Fibroblast of villous mesenchyme (primary cell): ENCODE measurements at regions not wholly inside any gene's neighbourhood (a gene's known extent, or its start where the extent isn't known, plus 50 kb on each side); places are given as distances from the start of the nearest gene placed in this dataset.

Source experiments
- DNase-seq: peaks from one replicate; pipeline ENCODE4 v3.0.0-alpha.2; 2010; ENCODE audit warnings: low read depth
- H3K4me3 ChIP-seq: 2 replicates; pipeline ENCODE4 v1.5.1; 2011; ENCODE audit warnings: low read depth, mild to moderate bottlenecking, low read length
- TF ChIP-seq, protein P1 (sequence below): IDR thresholded peaks from 2 replicates; pipeline ENCODE4 v1.5.1; 2012; ENCODE audit warnings: low read depth, mild to moderate bottlenecking, low read length; ENCODE audit not compliant: insufficient read depth

DNA sequence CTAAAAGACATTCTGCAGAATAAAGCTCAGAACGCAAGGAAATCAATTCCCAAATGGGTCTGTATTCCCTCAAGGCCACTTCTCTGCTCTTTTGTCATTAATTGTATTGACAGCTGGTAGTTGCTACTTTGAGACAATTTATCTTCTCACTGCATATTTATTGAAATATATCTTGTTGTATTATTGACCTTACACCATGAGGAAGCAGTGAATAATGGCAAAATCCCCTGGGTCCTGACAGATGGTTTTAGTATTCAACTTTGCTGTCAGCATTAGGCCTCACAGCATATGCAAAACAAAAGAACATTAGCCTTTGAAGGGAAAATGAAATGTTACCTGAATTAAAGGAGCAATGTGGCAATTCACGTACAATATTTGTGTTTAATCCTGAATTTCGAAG is 406.1 kb upstream of the TRAM1L1 start:
- no peak overlapping the region for H3K4me3 ChIP-seq
- DNase-seq: no peak
- TF ChIP-seq, protein P1, sequence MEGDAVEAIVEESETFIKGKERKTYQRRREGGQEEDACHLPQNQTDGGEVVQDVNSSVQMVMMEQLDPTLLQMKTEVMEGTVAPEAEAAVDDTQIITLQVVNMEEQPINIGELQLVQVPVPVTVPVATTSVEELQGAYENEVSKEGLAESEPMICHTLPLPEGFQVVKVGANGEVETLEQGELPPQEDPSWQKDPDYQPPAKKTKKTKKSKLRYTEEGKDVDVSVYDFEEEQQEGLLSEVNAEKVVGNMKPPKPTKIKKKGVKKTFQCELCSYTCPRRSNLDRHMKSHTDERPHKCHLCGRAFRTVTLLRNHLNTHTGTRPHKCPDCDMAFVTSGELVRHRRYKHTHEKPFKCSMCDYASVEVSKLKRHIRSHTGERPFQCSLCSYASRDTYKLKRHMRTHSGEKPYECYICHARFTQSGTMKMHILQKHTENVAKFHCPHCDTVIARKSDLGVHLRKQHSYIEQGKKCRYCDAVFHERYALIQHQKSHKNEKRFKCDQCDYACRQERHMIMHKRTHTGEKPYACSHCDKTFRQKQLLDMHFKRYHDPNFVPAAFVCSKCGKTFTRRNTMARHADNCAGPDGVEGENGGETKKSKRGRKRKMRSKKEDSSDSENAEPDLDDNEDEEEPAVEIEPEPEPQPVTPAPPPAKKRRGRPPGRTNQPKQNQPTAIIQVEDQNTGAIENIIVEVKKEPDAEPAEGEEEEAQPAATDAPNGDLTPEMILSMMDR: no peak

DNA sequence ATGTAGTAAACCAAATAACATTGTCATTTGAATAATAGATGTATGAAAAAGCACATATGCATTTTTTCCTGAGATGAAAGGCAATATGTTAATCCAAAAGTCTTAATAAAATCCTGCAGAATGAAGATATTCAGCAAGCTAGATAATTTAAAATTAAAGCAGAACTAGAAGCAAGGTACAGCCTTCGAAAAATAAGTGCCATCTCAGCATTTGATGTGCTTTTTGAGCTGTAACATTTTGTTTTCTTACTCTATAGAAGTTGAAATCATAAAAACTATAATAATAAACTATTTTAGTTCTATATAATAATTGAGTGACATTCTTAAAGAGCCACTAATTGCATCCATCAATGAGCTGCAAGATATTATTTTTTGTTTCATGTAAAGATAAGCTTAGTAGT is 410.4 kb upstream of the TRAM1L1 start:
- no peak for DNase-seq
- no peak overlapping the region for H3K4me3 ChIP-seq
- TF ChIP-seq, protein P1: no peak

DNA sequence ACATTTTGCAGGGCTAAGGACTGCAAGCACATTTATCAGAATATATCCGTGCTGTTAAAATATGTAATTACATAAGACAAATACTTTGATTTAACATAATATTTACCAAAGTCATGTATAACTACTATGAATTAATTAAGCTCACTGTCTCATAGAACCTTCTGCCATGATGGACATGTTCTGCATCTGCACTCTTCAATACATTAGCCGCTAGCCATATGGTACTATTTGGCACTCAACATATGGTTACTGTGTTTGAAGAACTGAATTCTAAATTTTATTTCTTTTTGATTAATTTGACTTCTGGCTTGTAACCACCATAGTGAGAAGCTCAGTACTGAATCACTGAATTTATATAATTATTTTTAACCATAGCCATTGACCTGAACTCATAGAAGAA is 427.0 kb upstream of the TRAM1L1 start:
- TF ChIP-seq, protein P1: no peak
- DNase-seq: no peak

DNA sequence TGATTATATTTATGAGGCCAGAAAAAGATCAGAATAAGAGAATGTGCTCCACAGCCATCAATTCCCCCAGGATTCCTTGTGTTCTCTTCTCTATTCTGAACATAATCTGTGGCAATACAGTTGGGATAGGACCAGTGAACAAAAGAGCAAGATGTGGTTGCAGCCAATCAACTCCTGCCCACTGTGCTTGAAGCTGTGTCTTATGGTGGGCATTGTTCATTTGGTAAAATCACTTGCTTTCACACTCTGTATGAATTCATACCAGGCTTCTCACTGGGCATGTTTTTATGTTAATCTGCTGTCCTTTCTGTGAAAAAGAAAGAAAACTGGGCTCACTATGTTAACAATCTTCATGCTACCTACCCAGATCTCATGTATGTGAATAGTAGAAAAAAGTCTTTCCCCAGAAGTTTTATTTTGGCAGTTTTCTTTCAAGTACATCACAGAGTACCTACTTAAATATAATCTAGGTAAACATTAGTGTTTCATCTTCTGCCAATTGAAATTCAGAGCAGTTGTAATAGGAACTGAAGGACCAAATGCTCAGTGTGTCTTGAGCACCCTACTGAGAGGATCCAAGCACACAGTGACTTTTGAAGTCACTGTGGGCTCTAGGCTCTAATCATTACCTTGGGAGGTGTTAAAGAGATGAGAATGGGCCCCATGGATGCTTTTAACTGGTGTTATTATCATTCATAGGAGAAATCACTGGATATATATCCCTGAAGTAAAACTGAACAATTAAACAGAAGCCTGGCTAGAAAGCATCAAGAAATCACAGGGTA is 429.2 kb upstream of the TRAM1L1 start:
- no peak for DNase-seq
- TF ChIP-seq, protein P1: no peak

More for the DNA sequence above, 427.0 kb upstream of the TRAM1L1 start:
- no peak overlapping the region for H3K4me3 ChIP-seq

DNA sequence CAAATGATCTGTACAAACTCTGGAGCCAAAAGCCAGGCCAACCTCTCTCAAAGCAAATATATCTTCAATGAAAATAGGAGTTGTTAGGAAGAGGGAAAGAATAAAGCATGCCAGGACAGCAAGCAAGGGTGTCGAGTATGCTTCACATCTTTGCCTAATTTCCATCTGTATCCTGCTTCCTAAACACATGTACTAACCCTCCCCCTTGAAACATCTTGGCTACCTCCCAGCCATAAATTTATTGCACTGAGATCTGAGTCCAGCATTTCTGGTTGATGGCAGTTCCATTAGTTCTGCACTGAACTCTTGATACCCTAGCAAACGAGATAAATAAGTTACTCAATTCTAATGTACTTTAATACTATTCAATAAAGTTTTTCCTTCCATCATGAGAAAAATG is 430.5 kb upstream of the TRAM1L1 start:
- no peak overlapping the region for H3K4me3 ChIP-seq
- DNase-seq: no peak
- TF ChIP-seq, protein P1: no peak

More for the DNA sequence above, 429.2 kb upstream of the TRAM1L1 start:
- H3K4me3 ChIP-seq: no peak overlapping the region

DNA sequence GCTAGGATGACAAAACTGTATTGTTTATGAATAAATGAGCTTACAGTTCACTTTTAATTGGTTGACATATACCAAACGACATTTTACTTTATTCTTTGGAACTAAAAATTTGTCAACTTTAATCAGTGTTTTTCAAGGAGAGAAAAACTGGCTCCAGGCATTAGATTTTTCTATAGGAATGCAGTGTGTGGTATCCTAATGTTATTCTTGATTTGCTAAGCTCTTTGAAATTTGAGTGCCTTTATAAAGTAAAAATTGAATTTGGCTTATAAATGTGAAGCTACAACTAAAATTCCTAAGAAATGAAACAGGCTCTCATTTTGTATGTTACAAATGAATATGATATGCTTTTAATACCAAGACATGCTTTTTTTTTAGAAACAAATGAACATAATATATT is 442.2 kb upstream of the TRAM1L1 start:
- no peak for DNase-seq
- TF ChIP-seq, protein P1: no peak
- no peak overlapping the region for H3K4me3 ChIP-seq

DNA sequence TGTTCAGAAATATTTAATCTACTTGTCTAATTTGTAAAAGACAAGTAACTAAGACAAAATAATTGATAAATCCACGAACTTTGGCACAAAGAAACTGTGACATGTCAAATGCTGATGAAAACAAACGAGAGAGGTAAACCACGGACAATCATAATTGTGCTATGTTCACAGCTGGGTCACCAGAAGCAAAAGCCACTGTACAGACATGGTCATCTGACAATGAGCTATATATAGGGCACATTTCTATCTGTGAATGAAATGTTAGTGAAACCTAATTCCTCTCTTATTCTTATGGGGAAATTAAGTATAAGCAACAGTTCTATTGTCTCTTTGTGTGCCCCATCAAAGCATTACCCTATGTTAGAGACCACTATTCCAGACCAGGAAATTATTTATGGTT is 444.0 kb upstream of the TRAM1L1 start:
- TF ChIP-seq, protein P1: no peak
- H3K4me3 ChIP-seq: no peak overlapping the region
- no peak for DNase-seq
